Frontal cortex (tissue), 3 donors: ENCODE measurements at regions not wholly inside any gene's neighbourhood (a gene's known extent, or its start where the extent isn't known, plus 50 kb on each side); places are given as distances from the start of the nearest gene placed in this dataset.
"Not testable (repeated sequence)": the region's sequence is repeated elsewhere in the genome, so short reads cannot be mapped to it uniquely, and the experiment has no call there.

Experiments
- DNase-seq, 2 donors: peaks; one replicate each; pipeline ENCODE4 v3.0.0; 2012; ENCODE audit warnings: low spot score in 2 of 2
- FAIRE-seq: peaks from 2 replicates; lab custom pipeline; 2012; peaks lifted over from hg19 to GRCh38; lab: Jason Lieb, UNC
- donor health status: control.
- donor health status: control.
- donor health status: control.

GRCh38 chr16:18263046-18263445 lies 73.5 kb downstream of the NPIPA8 start:
- not testable (repeated sequence) for DNase-seq, FAIRE-seq

- FAIRE-seq: not testable (repeated sequence)
These were observed 74.7 kb downstream of the NPIPA8 start for GRCh38 chr16:18261848-18262247.

GRCh38 chr16:18259496-18260176 lies 76.9 kb downstream of the NPIPA8 start:
- not testable (repeated sequence) for DNase-seq, FAIRE-seq

More at GRCh38 chr16:18261848-18262247, 74.7 kb downstream of the NPIPA8 start:
- not testable (repeated sequence) for DNase-seq

GRCh38 chr16:18252943-18253342 lies 83.6 kb downstream of the NPIPA8 start:
- FAIRE-seq, DNase-seq: not testable (repeated sequence)

- FAIRE-seq: not testable (repeated sequence)
- peak in 1 of 2 donors; percentile 0 for DNase-seq
These were observed 106.0 kb downstream of the NPIPA8 start for GRCh38 chr16:18230505-18230904.

GRCh38 chr16:18222054-18223009 lies 114.2 kb downstream of the NPIPA8 start:
- FAIRE-seq, DNase-seq: not testable (repeated sequence)

- DNase-seq, FAIRE-seq: not testable (repeated sequence)
These were observed 118.8 kb downstream of the NPIPA8 start for GRCh38 chr16:18217741-18218140.

- FAIRE-seq: not testable (repeated sequence)
These were observed 119.7 kb downstream of the NPIPA8 start for GRCh38 chr16:18216814-18217213.

GRCh38 chr16:18213810-18214209 lies 122.7 kb downstream of the NPIPA8 start:
- not testable (repeated sequence) for FAIRE-seq
- peak in 1 of 2 donors; percentile 0 for DNase-seq

More at GRCh38 chr16:18216814-18217213, 119.7 kb downstream of the NPIPA8 start:
- not testable (repeated sequence) for DNase-seq

- FAIRE-seq, DNase-seq: not testable (repeated sequence)
These were observed 125.0 kb downstream of the NPIPA8 start for GRCh38 chr16:18211505-18211904.

GRCh38 chr16:18204786-18205185 lies 131.8 kb downstream of the NPIPA8 start:
- DNase-seq, FAIRE-seq: not testable (repeated sequence)

- FAIRE-seq, DNase-seq: not testable (repeated sequence)
These were observed 132.2 kb downstream of the NPIPA8 start for GRCh38 chr16:18204309-18204708.

- DNase-seq, FAIRE-seq: not testable (repeated sequence)
These were observed 135.0 kb downstream of the NPIPA8 start for GRCh38 chr16:18201511-18201910.

- not testable (repeated sequence) for FAIRE-seq, DNase-seq
These were observed 144.1 kb downstream of the NPIPA8 start for GRCh38 chr16:18192389-18192788.

- DNase-seq, FAIRE-seq: not testable (repeated sequence)
These were observed 146.4 kb downstream of the NPIPA8 start for GRCh38 chr16:18190179-18190578.

- not testable (repeated sequence) for FAIRE-seq, DNase-seq
These were observed 151.8 kb downstream of the NPIPA8 start for GRCh38 chr16:18184755-18185154.

GRCh38 chr16:18181028-18181427 lies 155.5 kb downstream of the NPIPA8 start:
- DNase-seq, FAIRE-seq: not testable (repeated sequence)

GRCh38 chr16:18173945-18174497 lies 162.5 kb downstream of the NPIPA8 start:
- not testable (repeated sequence) for DNase-seq, FAIRE-seq

- FAIRE-seq, DNase-seq: not testable (repeated sequence)
These were observed 174.2 kb downstream of the NPIPA8 start for GRCh38 chr16:18162293-18162692.

GRCh38 chr16:18161224-18161623 lies 175.3 kb downstream of the NPIPA8 start:
- FAIRE-seq, DNase-seq: not testable (repeated sequence)
